ENCODE measurements at regions not wholly inside any gene's neighbourhood (a gene's known extent, or its start where the extent isn't known, plus 50 kb on each side); places are given as distances from the start of the nearest gene placed in this dataset.

GRCh38 chr14:43525658-43526057 lies 981.4 kb downstream of the FSCB start (continued):
- TF ChIP-seq ZFP91 (CRISPR knock-in tag; IDR thresholded peaks at IDR 0.05; ENCODE audit: borderline replicate concordance) (no peak), NR2F1 (CRISPR knock-in tag; IDR thresholded peaks at IDR 0.05) (no peak)

DNA sequence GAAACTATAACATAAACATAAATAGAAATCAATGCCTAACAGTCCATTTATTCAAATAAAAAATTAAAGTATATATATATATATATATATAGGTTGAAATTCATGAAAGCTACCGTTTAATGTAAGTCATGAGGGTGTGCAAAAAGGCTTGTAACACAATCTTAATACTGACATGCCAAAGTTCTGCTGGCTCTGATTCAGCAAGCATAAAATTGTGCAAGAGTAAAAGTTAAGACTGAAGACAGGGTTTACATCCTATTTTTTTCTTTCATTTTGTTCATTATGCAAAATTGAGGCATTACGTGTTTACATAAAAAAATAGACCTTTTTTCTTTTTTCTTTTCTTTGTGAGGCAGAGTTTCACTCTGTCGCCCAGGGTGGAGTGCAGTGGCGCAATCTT lies 984.2 kb downstream of the FSCB start:
- Histone ChIP-seq H3K36me3 (replicated peaks in 1 of 2; ENCODE audit: control insufficient read depth in 1 of 2, insufficient read depth in 2 of 2, low read length in 2 of 2) (no peaks in the 10 kb centered on the region), H3K4me2 (ENCODE audit: low read depth, low read length) (no peak overlapping the region), H3K9ac (ENCODE audit: insufficient read depth, low read depth, low read length) (no peak overlapping the region), H3K27me3 (ENCODE audit: control insufficient read depth in 1 of 2, insufficient read depth in 2 of 2, low read length in 2 of 2) (no peaks in the 10 kb centered on the region), H3K9me3 (ENCODE audit: low read length) (no peaks in the 10 kb centered on the region), H3K4me3 (replicated peaks in 1 of 3; ENCODE audit: insufficient read depth in 1 of 3, low read depth in 2 of 3, low read length in 3 of 3) (no peak overlapping the region), H3K4me1 (ENCODE audit: insufficient read depth, low read length) (no peaks in the 10 kb centered on the region), H3K27ac (ENCODE audit: extremely low read length, insufficient read depth, low read length) (no peak overlapping the region), H3K79me2 (ENCODE audit: insufficient read depth, low read length) (no peaks in the 10 kb centered on the region), H4K20me1 (ENCODE audit: insufficient read depth, low read length) (no peaks in the 10 kb centered on the region), H2AFZ (ENCODE audit: low read length) (no peak overlapping the region)
- no peak for DNase-seq (ENCODE audit: low spot score)
- 11% methylated on average over 4 of the region's 4 CpGs for WGBS (ENCODE audit: low lambda C conversion rate)
- intact Hi-C loops (cut with micrococcal nuclease; ENCODE audit: unreplicated experiment): no loop called here
- no peak for FAIRE-seq
- CTCF ChIA-PET (ENCODE audit: low intra/inter-chr PET ratio, low total read pairs): no interaction called here
- ATAC-seq: no peak
- no TSS peak for BruUV-seq (replicated peaks)
- in situ Hi-C loops (cut with HindIII; ENCODE audit: extremely low pct_ligation_motif_present, low pct_unique_long_range_greater_than_20kb): loop anchor here (25.0 kb wide), 1 partner anchor 1289 kb away; no protein-coding TSS in a partner anchor
- POLR2A ChIA-PET: no interaction called here
- TF ChIP-seq, protein P1, sequence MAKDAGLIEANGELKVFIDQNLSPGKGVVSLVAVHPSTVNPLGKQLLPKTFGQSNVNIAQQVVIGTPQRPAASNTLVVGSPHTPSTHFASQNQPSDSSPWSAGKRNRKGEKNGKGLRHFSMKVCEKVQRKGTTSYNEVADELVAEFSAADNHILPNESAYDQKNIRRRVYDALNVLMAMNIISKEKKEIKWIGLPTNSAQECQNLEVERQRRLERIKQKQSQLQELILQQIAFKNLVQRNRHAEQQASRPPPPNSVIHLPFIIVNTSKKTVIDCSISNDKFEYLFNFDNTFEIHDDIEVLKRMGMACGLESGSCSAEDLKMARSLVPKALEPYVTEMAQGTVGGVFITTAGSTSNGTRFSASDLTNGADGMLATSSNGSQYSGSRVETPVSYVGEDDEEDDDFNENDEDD (CRISPR knock-in tag; IDR thresholded peaks at IDR 0.05; ENCODE audit: borderline replicate concordance): no peak
- TF ChIP-seq ZMYM4 (CRISPR knock-in tag; IDR thresholded peaks at IDR 0.05) (no peak), ZNF556 (CRISPR knock-in tag; IDR thresholded peaks at IDR 0.05; ENCODE audit: borderline replicate concordance) (no peak), CBX1 (IDR thresholded peaks at IDR 0.05; ENCODE audit: low read depth) (no peak), KLF9 (CRISPR knock-in tag; IDR thresholded peaks at IDR 0.05; ENCODE audit: low read depth) (no peak), SNAPC4 (CRISPR knock-in tag; IDR thresholded peaks at IDR 0.05) (no peak), TRIM24 (CRISPR knock-in tag; IDR thresholded peaks at IDR 0.05) (no peak), SRSF1 (optimal IDR thresholded peaks at IDR 0.05; ENCODE audit: low read depth, low read length) (no peak), ZNF598 (CRISPR knock-in tag; IDR thresholded peaks at IDR 0.05; ENCODE audit: borderline replicate concordance) (no peak), MLLT10 (CRISPR knock-in tag; IDR thresholded peaks at IDR 0.05) (no peak), GLI4 (CRISPR knock-in tag; IDR thresholded peaks at IDR 0.05; ENCODE audit: borderline replicate concordance) (no peak), ZNF772 (CRISPR knock-in tag; IDR thresholded peaks at IDR 0.05) (no peak), SMAD1 (CRISPR knock-in tag; IDR thresholded peaks at IDR 0.05; ENCODE audit: borderline replicate concordance, low read depth) (no peak)
- TF ChIP-seq, protein P2, sequence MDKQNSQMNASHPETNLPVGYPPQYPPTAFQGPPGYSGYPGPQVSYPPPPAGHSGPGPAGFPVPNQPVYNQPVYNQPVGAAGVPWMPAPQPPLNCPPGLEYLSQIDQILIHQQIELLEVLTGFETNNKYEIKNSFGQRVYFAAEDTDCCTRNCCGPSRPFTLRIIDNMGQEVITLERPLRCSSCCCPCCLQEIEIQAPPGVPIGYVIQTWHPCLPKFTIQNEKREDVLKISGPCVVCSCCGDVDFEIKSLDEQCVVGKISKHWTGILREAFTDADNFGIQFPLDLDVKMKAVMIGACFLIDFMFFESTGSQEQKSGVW (CRISPR knock-in tag; IDR thresholded peaks at IDR 0.05; ENCODE audit: borderline replicate concordance): no peak
